RWPE2 (cell line): ENCODE measurements at regions not wholly inside any gene's neighbourhood (a gene's known extent, or its start where the extent isn't known, plus 50 kb on each side); places are given as distances from the start of the nearest gene placed in this dataset.

Experiments used
- ATAC-seq: fragments of 200-7000 bp; cut with Tn5 transposase; 3 replicates; pipeline ENCODE4 v1.9.1; 2021; ENCODE audit warnings: low read depth
- DNase-seq: peaks from one replicate; pipeline ENCODE4 v3.0.0-alpha.2; 2020; ENCODE audit warnings: low spot score
- H3K27ac ChIP-seq: fragments of 450-650 bp; 2 replicates; pipeline ENCODE4 v1.5.1; 2017; ENCODE audit warnings: mild to moderate bottlenecking; ENCODE audit not compliant: poor library complexity, severe bottlenecking
- H3K27me3 ChIP-seq: fragments of 250-450 bp; sonication (Bioruptor Pico); 2 replicates; pipeline ENCODE4 v1.5.1; 2021; ENCODE audit warnings: mild to moderate bottlenecking, moderate library complexity; ENCODE audit not compliant: insufficient read depth, poor library complexity, severe bottlenecking
- H3K36me3 ChIP-seq: fragments of 250-450 bp; sonication (Bioruptor Pico); 2 replicates; pipeline ENCODE4 v1.5.1; 2020; ENCODE audit warnings: low read depth, mild to moderate bottlenecking, moderate library complexity
- H3K4me1 ChIP-seq: fragments of 250-450 bp; sonication (Bioruptor Pico); 2 replicates; pipeline ENCODE4 v1.5.1; 2021; ENCODE audit warnings: mild to moderate bottlenecking, moderate library complexity; ENCODE audit not compliant: insufficient read depth, poor library complexity, severe bottlenecking
- H3K4me3 ChIP-seq: fragments of 250-450 bp; sonication (Bioruptor Pico); 2 replicates; pipeline ENCODE4 v1.5.1; 2021; ENCODE audit warnings: mild to moderate bottlenecking, moderate library complexity; ENCODE audit not compliant: severe bottlenecking
- H3K9me3 ChIP-seq: fragments of 250-450 bp; sonication (Bioruptor Pico); 2 replicates; pipeline ENCODE4 v1.5.1; 2021; ENCODE audit warnings: mild to moderate bottlenecking, moderate library complexity; ENCODE audit not compliant: severe bottlenecking
- TF ChIP-seq, protein P1 (sequence below): fragments of 450-650 bp; IDR thresholded peaks from one replicate; pipeline ENCODE4 v1.5.1; 2017; ENCODE audit warnings: mild to moderate bottlenecking, moderate library complexity; ENCODE audit not compliant: poor library complexity, severe bottlenecking

DNA sequence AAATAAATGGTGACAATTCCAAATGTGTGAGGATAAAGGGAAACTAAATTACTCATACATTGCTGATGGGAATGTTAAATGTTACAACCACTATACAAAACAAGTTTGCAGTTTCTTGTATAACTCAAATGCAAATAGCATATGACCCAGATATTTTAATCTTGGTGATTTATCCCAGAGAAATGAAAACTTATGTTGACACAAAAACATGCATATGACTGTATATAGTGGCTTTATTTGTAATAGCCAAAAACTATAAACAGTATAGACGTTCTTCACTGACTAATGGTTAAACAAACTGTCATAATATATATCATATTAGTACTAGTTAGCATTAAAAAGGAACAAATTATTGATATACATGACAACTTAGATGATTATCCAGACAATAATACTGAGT is 619.2 kb downstream of the PDHA2 start:
- Histone ChIP-seq H3K27ac (no peak overlapping the region), H3K27me3 (no peaks in the 10 kb centered on the region), H3K4me3 (no peak overlapping the region), H3K9me3 (no peaks in the 10 kb centered on the region), H3K36me3 (no peaks in the 10 kb centered on the region), H3K4me1 (no peaks in the 10 kb centered on the region)
- DNase-seq (no peak), ATAC-seq (no peak)
- TF ChIP-seq, protein P1, sequence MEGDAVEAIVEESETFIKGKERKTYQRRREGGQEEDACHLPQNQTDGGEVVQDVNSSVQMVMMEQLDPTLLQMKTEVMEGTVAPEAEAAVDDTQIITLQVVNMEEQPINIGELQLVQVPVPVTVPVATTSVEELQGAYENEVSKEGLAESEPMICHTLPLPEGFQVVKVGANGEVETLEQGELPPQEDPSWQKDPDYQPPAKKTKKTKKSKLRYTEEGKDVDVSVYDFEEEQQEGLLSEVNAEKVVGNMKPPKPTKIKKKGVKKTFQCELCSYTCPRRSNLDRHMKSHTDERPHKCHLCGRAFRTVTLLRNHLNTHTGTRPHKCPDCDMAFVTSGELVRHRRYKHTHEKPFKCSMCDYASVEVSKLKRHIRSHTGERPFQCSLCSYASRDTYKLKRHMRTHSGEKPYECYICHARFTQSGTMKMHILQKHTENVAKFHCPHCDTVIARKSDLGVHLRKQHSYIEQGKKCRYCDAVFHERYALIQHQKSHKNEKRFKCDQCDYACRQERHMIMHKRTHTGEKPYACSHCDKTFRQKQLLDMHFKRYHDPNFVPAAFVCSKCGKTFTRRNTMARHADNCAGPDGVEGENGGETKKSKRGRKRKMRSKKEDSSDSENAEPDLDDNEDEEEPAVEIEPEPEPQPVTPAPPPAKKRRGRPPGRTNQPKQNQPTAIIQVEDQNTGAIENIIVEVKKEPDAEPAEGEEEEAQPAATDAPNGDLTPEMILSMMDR: no peak

DNA sequence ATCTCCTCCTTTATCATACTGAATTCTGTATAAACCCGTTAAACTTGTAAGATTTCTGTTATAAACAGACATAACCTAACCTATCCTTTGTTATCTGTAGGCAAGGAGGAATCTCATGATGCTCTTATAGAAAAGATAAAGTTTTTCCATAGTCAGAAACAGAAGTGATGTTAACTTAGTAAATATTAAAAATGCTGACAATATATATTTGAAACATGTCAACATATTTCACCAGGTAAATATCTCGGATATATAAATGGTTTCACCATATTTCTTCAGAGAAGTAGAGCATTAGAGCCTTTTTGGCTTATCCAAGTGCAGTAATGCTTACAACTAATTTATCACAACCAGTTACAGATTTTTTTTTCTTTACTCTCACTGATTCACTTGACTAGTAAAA is 625.9 kb downstream of the PDHA2 start:
- DNase-seq: no peak
- H3K4me1 ChIP-seq: no peaks in the 10 kb centered on the region
- H3K36me3 ChIP-seq: no peaks in the 10 kb centered on the region
- H3K27me3 ChIP-seq: no peaks in the 10 kb centered on the region
- peaks cover 2% of the 10 kb centered on the region for H3K9me3 ChIP-seq
- H3K27ac ChIP-seq: no peak overlapping the region
- ATAC-seq: no peak
- H3K4me3 ChIP-seq: no peak overlapping the region
- TF ChIP-seq, protein P1: no peak

DNA sequence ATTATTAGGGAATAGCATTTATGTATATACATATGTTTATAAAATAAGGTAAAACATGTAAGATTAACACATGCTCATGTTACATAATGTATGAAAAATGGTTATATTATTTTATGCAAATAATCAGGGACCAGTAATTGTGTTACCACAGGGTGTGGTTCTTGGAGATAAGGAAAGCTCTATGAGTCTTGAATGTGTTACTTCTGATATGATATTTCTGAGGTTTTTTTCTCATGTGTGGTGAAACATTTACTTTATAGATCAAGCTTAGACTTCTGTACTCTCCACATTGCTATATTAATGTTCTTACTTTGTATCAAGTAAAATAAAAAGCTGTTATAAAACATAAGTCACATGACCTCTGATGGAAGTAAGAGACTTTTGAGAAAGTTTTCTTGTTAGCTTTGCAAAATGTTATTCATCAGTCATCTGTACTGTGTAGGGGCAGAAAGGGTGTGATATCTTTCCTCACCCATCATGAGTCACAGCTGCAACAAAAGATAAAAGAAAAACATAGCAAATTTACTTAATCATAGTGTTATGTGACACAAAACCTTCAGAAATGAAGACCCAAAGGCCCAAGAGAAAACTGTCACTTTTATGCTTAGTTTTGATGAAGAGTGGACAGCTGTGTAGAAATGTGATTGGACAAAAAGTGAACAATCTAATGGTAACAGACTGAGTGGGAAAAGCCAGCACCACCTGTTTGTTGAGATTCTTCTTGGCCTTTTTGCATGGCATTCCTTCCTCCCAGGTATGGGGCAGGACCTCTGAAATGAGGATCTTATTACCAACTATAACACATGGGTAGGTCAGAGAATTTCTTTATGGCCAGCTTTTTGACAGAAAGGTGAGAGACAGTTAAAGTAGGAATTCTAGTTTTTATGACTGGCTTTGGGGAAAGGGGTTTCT is 632.3 kb downstream of the PDHA2 start:
- no peaks in the 10 kb centered on the region for H3K27me3 ChIP-seq
- TF ChIP-seq, protein P1: no peak
- no peaks in the 10 kb centered on the region for H3K36me3 ChIP-seq
- no peak overlapping the region for H3K27ac ChIP-seq
- no peak overlapping the region for H3K4me3 ChIP-seq
- H3K9me3 ChIP-seq: peaks cover 2% of the 10 kb centered on the region
- ATAC-seq: no peak
- H3K4me1 ChIP-seq: no peaks in the 10 kb centered on the region
- DNase-seq: no peak

DNA sequence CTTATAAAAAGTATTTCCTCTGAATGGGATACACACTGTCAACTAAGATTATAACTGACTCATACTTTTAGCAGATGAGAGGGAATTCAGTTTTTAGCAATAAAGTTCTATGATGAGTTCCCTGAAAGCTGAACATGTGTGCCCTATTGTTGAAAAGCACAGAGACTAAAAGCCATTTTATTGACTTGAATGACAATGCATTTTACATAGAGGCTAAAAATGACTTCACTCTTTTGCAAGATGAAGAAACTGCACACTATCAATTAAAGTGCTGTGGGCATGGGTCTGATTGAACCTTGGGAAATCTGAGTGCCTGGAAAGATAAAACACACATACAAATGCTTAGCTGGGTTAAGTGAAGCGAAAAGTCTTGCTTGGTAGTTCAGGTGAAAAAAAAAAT is 633.4 kb downstream of the PDHA2 start:
- Histone ChIP-seq H3K4me3 (no peak overlapping the region), H3K27me3 (no peaks in the 10 kb centered on the region), H3K27ac (no peak overlapping the region), H3K36me3 (no peaks in the 10 kb centered on the region), H3K9me3 (peaks cover 2% of the 10 kb centered on the region), H3K4me1 (no peaks in the 10 kb centered on the region)
- ATAC-seq: no peak
- no peak for DNase-seq
- TF ChIP-seq, protein P1: no peak
